H1 (cell line): ENCODE measurements at regions not wholly inside any gene's neighbourhood (a gene's known extent, or its start where the extent isn't known, plus 50 kb on each side); places are given as distances from the start of the nearest gene placed in this dataset.
"Not testable (repeated sequence)": the region's sequence is repeated elsewhere in the genome, so short reads cannot be mapped to it uniquely, and the experiment has no call there.

Experiments used
- CTCF ChIA-PET: fragments of 300-600 bp; sonication (Branson Sonifier 250); formaldehyde crosslinking; loops from one replicate; lab custom pipeline; 2021; ENCODE audit not compliant: partially characterized antibody; lab: Charles Lee
- POLR2A ChIA-PET: fragments of 300-600 bp; sonication (Branson Sonifier 250); formaldehyde crosslinking; loops from one replicate; lab custom pipeline; 2021; ENCODE audit warnings: inconsistent platforms; ENCODE audit not compliant: partially characterized antibody; lab: Charles Lee
- DNase-seq, 2 experiments: peaks; one replicate each; pipeline versions ENCODE4 v3.0.0 to v3.0.0-alpha.2; 2010 to 2022; ENCODE audit warnings: low spot score in 2 of 2, low read depth in 1 of 2, mixed read lengths in 1 of 2
- FAIRE-seq: peaks from 2 replicates; lab custom pipeline; 2011; peaks lifted over from hg19 to GRCh38; lab: Jason Lieb, UNC
- H2AFZ ChIP-seq: 2 replicates; pipeline ENCODE4 v1.8.1; 2012; ENCODE audit warnings: low read length, inconsistent platforms
- H2AK5ac ChIP-seq: 2 replicates; pipeline ENCODE4 v1.6.1; 2013; ENCODE audit warnings: low read depth, low read length
- H2BK120ac ChIP-seq: replicated peaks from 2 replicates; pipeline ENCODE3; 2013; ENCODE audit warnings: low read depth, low read length, inconsistent platforms
- H2BK12ac ChIP-seq: 2 replicates; pipeline ENCODE4 v1.6.1; 2013; ENCODE audit warnings: low read depth, low read length
- H2BK15ac ChIP-seq: 2 replicates; pipeline ENCODE4 v1.6.1; 2013; ENCODE audit warnings: low read length
- H2BK20ac ChIP-seq: 2 replicates; pipeline ENCODE4 v1.6.1; 2013; ENCODE audit warnings: low read length
- H2BK5ac ChIP-seq: 2 replicates; pipeline ENCODE4 v1.6.1; 2013; ENCODE audit warnings: low read depth, low read length
- H3K14ac ChIP-seq: 2 replicates; pipeline ENCODE4 v1.6.1; 2013; ENCODE audit warnings: inconsistent platforms; ENCODE audit not compliant: insufficient read length
- H3K18ac ChIP-seq: 2 replicates; pipeline ENCODE4 v1.6.1; 2013; ENCODE audit warnings: low read length; ENCODE audit errors: extremely low read depth
- H3K23ac ChIP-seq: 2 replicates; pipeline ENCODE4 v1.6.1; 2013; ENCODE audit warnings: inconsistent platforms; ENCODE audit not compliant: insufficient read length
- H3K23me2 ChIP-seq: 2 replicates; pipeline ENCODE4 v1.6.1; 2013; ENCODE audit warnings: low read depth, low read length
- H3K27ac ChIP-seq: 2 replicates; pipeline ENCODE4 v1.6.1; 2011; ENCODE audit warnings: low read depth, low read length, inconsistent platforms
- H3K27me3 ChIP-seq, 4 experiments: replicated peaks in 1 of 4; 1 replicate in 1 of 4; 2 replicates in 3 of 4; pipeline versions ENCODE4 v1.6.1 to v1.8.1; 2011 to 2013; ENCODE audit warnings: low read length in 3 of 4, mild to moderate bottlenecking in 3 of 4, inconsistent platforms in 2 of 4, mixed read lengths in 2 of 4, moderate library complexity in 1 of 4; ENCODE audit not compliant: control insufficient read depth in 3 of 4, insufficient read depth in 3 of 4; ENCODE audit errors: extremely low read depth in 1 of 4
- H3K36me3 ChIP-seq, 4 experiments: 2 replicates each; pipeline versions ENCODE4 v1.6.1 to v1.8.1; 2011 to 2013; ENCODE audit warnings: mild to moderate bottlenecking in 4 of 4, low read length in 3 of 4, moderate library complexity in 2 of 4, control low read depth in 1 of 4, inconsistent platforms in 1 of 4; ENCODE audit not compliant: insufficient read depth in 4 of 4, control insufficient read depth in 2 of 4
- H3K4ac ChIP-seq: replicated peaks from 2 replicates; pipeline ENCODE3; 2013; ENCODE audit warnings: low read length, low read depth, mixed read lengths, inconsistent platforms; ENCODE audit not compliant: insufficient read length
- H3K4me1 ChIP-seq, 4 experiments: replicated peaks in 1 of 4; 1 replicate in 1 of 4; 2 replicates in 3 of 4; pipeline versions ENCODE4 v1.6.1 to v1.8.1; 2011 to 2013; ENCODE audit warnings: low read length in 3 of 4, inconsistent platforms in 2 of 4, mixed read lengths in 1 of 4; ENCODE audit not compliant: insufficient read depth in 4 of 4, control insufficient read depth in 3 of 4
- H3K4me2 ChIP-seq, 2 experiments: 2 replicates each; pipeline versions ENCODE4 v1.6.1 to v1.8.1; 2011 to 2013; ENCODE audit warnings: low read depth in 2 of 2, low read length in 2 of 2, control low read depth in 1 of 2, inconsistent platforms in 1 of 2, mild to moderate bottlenecking in 1 of 2; ENCODE audit not compliant: insufficient read depth in 1 of 2
- H3K4me3 ChIP-seq, 4 experiments: fragments of 200-600, 300-600 bp in 1 of 4; sonication (generic), shearing (Covaris generic), sonication (Bioruptor Twin) in 1 of 4; 2 replicates each; pipeline versions ENCODE4 v1.5.1 to v1.8.1; 2011 to 2016; ENCODE audit warnings: low read length in 4 of 4, low read depth in 3 of 4, control low read depth in 2 of 4, inconsistent platforms in 2 of 4, mild to moderate bottlenecking in 2 of 4, mixed read lengths in 1 of 4, moderate library complexity in 1 of 4; ENCODE audit not compliant: insufficient read depth in 2 of 4; ENCODE audit errors: extremely low read depth in 1 of 4
- H3K56ac ChIP-seq: replicated peaks from 2 replicates; pipeline ENCODE3; 2013; ENCODE audit warnings: low read depth, mild to moderate bottlenecking, mixed read lengths, low read length, inconsistent platforms; ENCODE audit not compliant: insufficient read length
- H3K79me1 ChIP-seq: 2 replicates; pipeline ENCODE4 v1.6.1; 2013; ENCODE audit warnings: low read depth, low read length, control low read depth
- H3K79me2 ChIP-seq, 2 experiments: 2 replicates each; pipeline versions ENCODE4 v1.6.1 to v1.8.1; 2012 to 2013; ENCODE audit warnings: low read length in 2 of 2, mild to moderate bottlenecking in 2 of 2, inconsistent platforms in 1 of 2; ENCODE audit not compliant: insufficient read depth in 2 of 2, control insufficient read depth in 1 of 2
- H3K9ac ChIP-seq, 4 experiments: replicated peaks in 1 of 4; 1 replicate in 1 of 4; 2 replicates in 3 of 4; pipeline versions ENCODE4 v1.6.1 to v1.8.1; 2011 to 2013; ENCODE audit warnings: low read depth in 3 of 4, low read length in 3 of 4, control low read depth in 2 of 4, mild to moderate bottlenecking in 2 of 4, moderate library complexity in 2 of 4, inconsistent platforms in 1 of 4; ENCODE audit errors: extremely low read depth in 1 of 4
- H3K9me3 ChIP-seq, 2 experiments: 2 replicates each; pipeline versions ENCODE4 v1.6.1 to v1.8.1; 2012 to 2013; ENCODE audit warnings: mild to moderate bottlenecking in 2 of 2, moderate library complexity in 2 of 2, control low read depth in 1 of 2, inconsistent platforms in 1 of 2, low read depth in 1 of 2, low read length in 1 of 2, mixed read lengths in 1 of 2; ENCODE audit not compliant: insufficient read depth in 2 of 2
- H4K20me1 ChIP-seq, 2 experiments: replicated peaks in 1 of 2; 2 replicates each; pipeline versions ENCODE3 to v1.8.1; 2011 to 2013; ENCODE audit warnings: inconsistent platforms in 2 of 2, low read length in 2 of 2, mild to moderate bottlenecking in 1 of 2; ENCODE audit not compliant: insufficient read depth in 2 of 2, control insufficient read depth in 1 of 2
- H4K5ac ChIP-seq: 2 replicates; pipeline ENCODE4 v1.6.1; 2013; ENCODE audit warnings: low read length, low read depth, mixed read lengths, inconsistent platforms; ENCODE audit not compliant: insufficient read length
- H4K8ac ChIP-seq: 2 replicates; pipeline ENCODE4 v1.8.0; 2013; ENCODE audit warnings: mild to moderate bottlenecking, moderate library complexity, low read length, inconsistent platforms; ENCODE audit not compliant: insufficient read depth; ENCODE audit errors: extremely low read depth
- H4K91ac ChIP-seq: replicated peaks from 2 replicates; pipeline ENCODE3; 2013; ENCODE audit warnings: low read length, mixed read lengths, inconsistent platforms; ENCODE audit not compliant: insufficient read length
- WGBS, 2 experiments: shearing (Covaris generic) in 1 of 2; methylation state at CpG; one replicate each; pipeline versions ENCODE4 v1.1.6 to v1.1.7; 2013 to 2015; ENCODE audit warnings: low lambda C conversion rate in 2 of 2, mixed read lengths in 2 of 2, inconsistent platforms in 1 of 2, low coverage in 1 of 2, missing lambda C conversion rate in 1 of 2; ENCODE audit not compliant: insufficient replicate concordance in 2 of 2, insufficient coverage in 1 of 2, insufficient read length in 1 of 2; ENCODE audit errors: extremely low coverage in 1 of 2, missing lambda C conversion rate in 1 of 2; 5-methylcytosine and 5-hydroxymethylcytosine counted together

GRCh38 chr7:63856466-63856865 is 142.2 kb upstream of the ZNF722 start:
- WGBS, 2 experiments, result 84% methylated on average over 3 of the region's 3 CpGs; no CpG with 5 or more reads in 1 of the 2 experiments
- not testable (repeated sequence) for H3K27ac ChIP-seq, H3K56ac ChIP-seq

More at GRCh38 chr7:63856466-63856865, 142.2 kb upstream of the ZNF722 start:
- H4K91ac ChIP-seq, CTCF ChIA-PET, H4K20me1 ChIP-seq, H3K4me1 ChIP-seq, H2BK12ac ChIP-seq, H3K14ac ChIP-seq, H2BK5ac ChIP-seq, H2AK5ac ChIP-seq, H2AFZ ChIP-seq, FAIRE-seq, H3K79me2 ChIP-seq, POLR2A ChIA-PET, H3K4ac ChIP-seq, H2BK20ac ChIP-seq, H3K18ac ChIP-seq, DNase-seq, H3K4me3 ChIP-seq, H3K4me2 ChIP-seq, H3K36me3 ChIP-seq, H2BK120ac ChIP-seq, H3K23ac ChIP-seq, H3K9ac ChIP-seq, H4K5ac ChIP-seq, H4K8ac ChIP-seq, H3K23me2 ChIP-seq, H3K79me1 ChIP-seq, H2BK15ac ChIP-seq, H3K27me3 ChIP-seq: not testable (repeated sequence)
- peaks cover 30 to 76% of the 10 kb centered on the region in 2 experiments for H3K9me3 ChIP-seq
